HepG2 (cell line): ENCODE measurements at regions not wholly inside any gene's neighbourhood (a gene's known extent, or its start where the extent isn't known, plus 50 kb on each side); places are given as distances from the start of the nearest gene placed in this dataset.
A peak's percentile ranks its signal among the peaks of the same experiment; 100 is the strongest.

Source experiments
- ATAC-seq: fragments of 200-7000 bp; cut with Tn5 transposase; 3 replicates; pipeline ENCODE4 v1.9.1; 2020; ENCODE audit warnings: mild to moderate bottlenecking, moderate library complexity
- BruUV-seq: library from RNA; stranded (reverse); fragments of 400-500 nt; replicated peaks from 2 replicates; lab custom pipeline; 2021; lab: Mats Ljungman, UMichigan
- CTCF ChIA-PET: fragments of 300-600 bp; formaldehyde crosslinking; extraction: SDS; loops from one replicate; lab custom pipeline; 2021; ENCODE audit warnings: low total read pairs, inconsistent platforms, low intra/inter-chr PET ratio; lab: Yijun Ruan, JAX
- POLR2A ChIA-PET: fragments of 350-600 bp; sonication (Branson Sonifier 250); formaldehyde crosslinking; loops from one replicate; lab custom pipeline; 2020; ENCODE audit warnings: antibody characterized with exemption, inconsistent platforms; lab: Yijun Ruan, JAX
- DNase-seq: peaks from one replicate; pipeline ENCODE4 v3.0.0-alpha.2; 2015; ENCODE audit warnings: low spot score
- FAIRE-seq: peaks from 3 replicates; lab custom pipeline; 2011; peaks lifted over from hg19 to GRCh38; lab: Jason Lieb, UNC
- H2AFZ ChIP-seq: one replicate; pipeline ENCODE4 v1.6.1; 2011; ENCODE audit warnings: low read length, inconsistent platforms
- H3K27ac ChIP-seq: fragments of 300-600 bp; 3 replicates; pipeline ENCODE4 v1.8.0; 2011; ENCODE audit warnings: mixed run types, mild to moderate bottlenecking, mixed read lengths, low read length, inconsistent platforms; ENCODE audit not compliant: insufficient read depth; ENCODE audit errors: extremely low read length
- H3K27me3 ChIP-seq, 2 experiments: fragments of 200-600 bp in 1 of 2; 2 replicates in 1 of 2; 3 replicates in 1 of 2; pipeline versions ENCODE4 v1.6.0 to v1.8.0; 2011; ENCODE audit warnings: low read length in 2 of 2, mild to moderate bottlenecking in 2 of 2, moderate library complexity in 2 of 2, inconsistent platforms in 1 of 2; ENCODE audit not compliant: insufficient read depth in 2 of 2, control insufficient read depth in 1 of 2
- H3K36me3 ChIP-seq, 2 experiments: fragments of 200-600 bp in 1 of 2; replicated peaks in 1 of 2; 2 replicates in 1 of 2; 3 replicates in 1 of 2; pipeline versions ENCODE4 v1.5.1 to v1.8.0; 2011; ENCODE audit warnings: low read length in 2 of 2, inconsistent platforms in 1 of 2; ENCODE audit not compliant: insufficient read depth in 2 of 2, control insufficient read depth in 1 of 2
- H3K4me1 ChIP-seq: 2 replicates; pipeline ENCODE4 v1.5.1; 2012; ENCODE audit warnings: low read length, inconsistent platforms; ENCODE audit not compliant: insufficient read depth
- H3K4me2 ChIP-seq: 2 replicates; pipeline ENCODE4 v1.6.0; 2011; ENCODE audit warnings: low read depth, low read length, inconsistent platforms
- H3K4me3 ChIP-seq, 3 experiments: fragments of 200-600 bp in 1 of 3; sonication (generic), shearing (Covaris generic) in 1 of 3; replicated peaks in 1 of 3; 2 replicates each; pipeline ENCODE4 v1.5.1; 2011 to 2016; ENCODE audit warnings: low read length in 3 of 3, inconsistent platforms in 2 of 3, low read depth in 2 of 3, mild to moderate bottlenecking in 2 of 3, control low read depth in 1 of 3, mixed read lengths in 1 of 3; ENCODE audit not compliant: insufficient read depth in 1 of 3
- H3K79me2 ChIP-seq: one replicate; pipeline ENCODE4 v1.6.1; 2011; ENCODE audit warnings: low read length, inconsistent platforms; ENCODE audit not compliant: insufficient read depth
- H3K9ac ChIP-seq: 2 replicates; pipeline ENCODE4 v1.6.0; 2011; ENCODE audit warnings: mild to moderate bottlenecking, low read depth, low read length, inconsistent platforms; ENCODE audit not compliant: insufficient read depth
- H3K9me3 ChIP-seq: 2 replicates; pipeline ENCODE4 v1.5.1; 2012; ENCODE audit warnings: mild to moderate bottlenecking, low read length
- H4K20me1 ChIP-seq: 2 replicates; pipeline ENCODE4 v1.6.0; 2011; ENCODE audit warnings: inconsistent platforms, mild to moderate bottlenecking, low read length, moderate library complexity; ENCODE audit not compliant: insufficient read depth
- CREM ChIP-seq, 2 experiments: sonication (generic) in 1 of 2; formaldehyde crosslinking in 1 of 2; IDR thresholded peaks; 2 replicates each; pipeline versions ENCODE4 v1.4.0 to v1.6.1; 2016 to 2020; ENCODE audit warnings: antibody characterized with exemption in 1 of 2, mild to moderate bottlenecking in 1 of 2, missing genetic modification reagents in 1 of 2
- IKZF4 ChIP-seq: sonication (generic); formaldehyde crosslinking; IDR thresholded peaks from 2 replicates; pipeline ENCODE4 v1.5.1; 2020; ENCODE audit warnings: borderline replicate concordance, mild to moderate bottlenecking, low read depth, missing genetic modification reagents; ENCODE audit errors: not compliant biosample characterization
- JUND ChIP-seq: sonication (generic); formaldehyde crosslinking; IDR thresholded peaks from 2 replicates; pipeline ENCODE4 v1.8.0; 2022; ENCODE audit warnings: mild to moderate bottlenecking, missing genetic modification reagents
- MEIS1 ChIP-seq: sonication (generic); formaldehyde crosslinking; IDR thresholded peaks from 2 replicates; pipeline ENCODE4 v1.9.0; 2021; ENCODE audit warnings: mild to moderate bottlenecking, missing genetic modification reagents, moderate library complexity, borderline replicate concordance
- XRCC5 ChIP-seq: fragments of 200-400 bp; formaldehyde crosslinking; optimal IDR thresholded peaks from 2 replicates; pipeline ENCODE3; 2017; ENCODE audit warnings: mild to moderate bottlenecking, low read length
- ZNF160 ChIP-seq: sonication (generic); formaldehyde crosslinking; IDR thresholded peaks from 2 replicates; pipeline ENCODE4 v1.8.0; 2022; ENCODE audit warnings: mild to moderate bottlenecking, inconsistent platforms, missing genetic modification reagents
- ZSCAN25 ChIP-seq: sonication (generic); formaldehyde crosslinking; IDR thresholded peaks from 2 replicates; pipeline ENCODE4 v1.8.0; 2022; ENCODE audit warnings: mild to moderate bottlenecking, missing genetic modification reagents
- WGBS: methylation state at CpG from one replicate; pipeline ENCODE4 v1.1.6; 2017; ENCODE audit warnings: low lambda C conversion rate; 5-methylcytosine and 5-hydroxymethylcytosine counted together
- in situ Hi-C: cut with HindIII; loops from 2 replicates; pipeline ENCODE4 v1.10.0; 2017; ENCODE audit warnings: low pct_unique_long_range_greater_than_20kb; ENCODE audit not compliant: extremely low pct_ligation_motif_present
- intact Hi-C: fragments of 100-400 bp; cut with micrococcal nuclease; formaldehyde crosslinking; loops from one replicate; pipeline ENCODE4 v1.10.0; 2022; ENCODE audit not compliant: unreplicated experiment

DNA sequence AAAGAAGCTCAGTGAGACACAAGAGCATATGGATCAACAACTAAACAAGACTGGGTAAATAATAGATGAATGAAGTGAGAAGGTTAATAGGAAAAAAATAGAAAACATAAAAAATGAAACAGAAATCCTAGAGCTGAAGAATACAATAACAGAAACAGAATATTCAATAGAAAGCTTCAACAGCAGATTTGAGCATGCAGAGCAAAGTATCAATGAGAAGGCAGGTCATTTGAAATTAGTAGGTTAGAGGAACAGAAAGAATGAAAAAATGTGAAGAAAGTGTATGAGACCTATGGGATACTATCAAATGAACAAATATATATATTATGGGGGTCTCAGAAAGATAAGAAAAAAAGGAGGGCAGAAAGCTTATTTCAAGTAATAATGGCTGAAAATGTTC is 362.9 kb upstream of the POU3F2 start:
- Histone ChIP-seq H3K9me3 (no peaks in the 10 kb centered on the region), H3K4me1 (no peaks in the 10 kb centered on the region), H3K9ac (no peak overlapping the region), H3K4me3 (no peak overlapping the region), H3K36me3 (no peaks in the 10 kb centered on the region), H3K79me2 (no peaks in the 10 kb centered on the region), H3K27me3 (no peaks in the 10 kb centered on the region), H3K27ac (no peak overlapping the region), H2AFZ (no peak overlapping the region), H3K4me2 (no peak overlapping the region), H4K20me1 (no peaks in the 10 kb centered on the region)
- FAIRE-seq (no peak), DNase-seq (no peak), ATAC-seq (no peak)
- ChIA-PET POLR2A (no interaction called here), CTCF (no interaction called here)
- BruUV-seq, result no TSS peak
- TF ChIP-seq ZNF160 (CRISPR knock-in tag), result peak; percentile 90
- TF ChIP-seq JUND (CRISPR knock-in tag), result no peak
- TF ChIP-seq XRCC5, result no peak
- TF ChIP-seq CREM (IDR thresholded peaks at IDR 0.05), result no peak
- no peak for TF ChIP-seq CREM (CRISPR knock-in tag; IDR thresholded peaks at IDR 0.05)
- no peak for TF ChIP-seq IKZF4
- intact Hi-C loops (no loop called here), in situ Hi-C loops (no loop called here)

DNA sequence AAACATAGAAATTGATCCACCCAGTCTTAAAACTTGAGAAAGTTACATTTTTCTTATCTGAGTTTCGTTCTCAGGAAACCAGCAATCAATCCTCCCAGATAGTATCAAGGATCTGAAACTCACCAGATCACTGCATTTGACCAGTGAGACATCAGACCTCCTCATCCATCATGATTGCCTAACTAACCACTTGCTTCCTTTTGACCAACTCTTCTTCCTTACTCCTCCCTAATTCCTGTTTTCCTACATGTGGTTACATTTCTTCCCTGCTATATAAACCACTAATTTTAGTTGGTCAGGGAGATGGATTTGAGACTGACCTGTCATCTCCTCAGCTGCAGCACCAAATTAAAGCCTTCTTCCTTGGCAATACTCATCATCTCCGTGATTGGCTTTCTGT is 357.1 kb upstream of the POU3F2 start:
- WGBS, result 0% methylated on average over 2 of the region's 2 CpGs
- DNase-seq (no peak), ATAC-seq (no peak), FAIRE-seq (no peak)
- Histone ChIP-seq H2AFZ (no peak overlapping the region), H3K27me3 (no peaks in the 10 kb centered on the region), H3K27ac (no peak overlapping the region), H4K20me1 (no peaks in the 10 kb centered on the region), H3K9ac (no peak overlapping the region), H3K4me3 (no peak overlapping the region), H3K36me3 (no peaks in the 10 kb centered on the region), H3K9me3 (no peaks in the 10 kb centered on the region), H3K79me2 (no peaks in the 10 kb centered on the region), H3K4me1 (no peaks in the 10 kb centered on the region), H3K4me2 (no peak overlapping the region)
- ChIA-PET CTCF (no interaction called here), POLR2A (no interaction called here)
- intact Hi-C loops, result no loop called here
- TF ChIP-seq MEIS1 (no peak), ZSCAN25 (CRISPR knock-in tag) (no peak)
- BruUV-seq, result no TSS peak
- in situ Hi-C loops, result no loop called here
